Spleen (tissue), 11 donors: ENCODE measurements at regions not wholly inside any gene's neighbourhood (a gene's known extent, or its start where the extent isn't known, plus 50 kb on each side); places are given as distances from the start of the nearest gene placed in this dataset.

Experiments
- DNase-seq: peaks from one replicate; pipeline ENCODE4 v3.0.0-alpha.2; 2020
- H3K27ac ChIP-seq, 8 donors: fragments of 200-600 bp; sonication (generic) in 7 of 8; 1 replicate in 4 of 8; 2 replicates in 4 of 8; pipeline versions ENCODE4 v1.5.0 to v1.8.0; 2016 to 2021; ENCODE audit warnings: inconsistent platforms in 4 of 8, mild to moderate bottlenecking in 4 of 8, moderate library complexity in 1 of 8
- H3K27me3 ChIP-seq, 7 donors: fragments of 200-600 bp; sonication (generic) in 6 of 7; replicated peaks in 1 of 7; 1 replicate in 4 of 7; 2 replicates in 3 of 7; pipeline versions ENCODE4 v1.5.0 to v1.8.0; 2016 to 2021; ENCODE audit warnings: inconsistent platforms in 3 of 7, mild to moderate bottlenecking in 1 of 7
- H3K36me3 ChIP-seq, 6 donors: fragments of 200-600 bp; sonication (generic) in 5 of 6; 1 replicate in 4 of 6; 2 replicates in 2 of 6; pipeline versions ENCODE4 v1.5.0 to v1.8.0; 2016 to 2021; ENCODE audit warnings: inconsistent platforms in 2 of 6
- H3K4me1 ChIP-seq, 6 donors: fragments of 200-600 bp; sonication (generic) in 5 of 6; 1 replicate in 3 of 6; 2 replicates in 3 of 6; pipeline versions ENCODE4 v1.5.0 to v1.8.0; 2016 to 2021; ENCODE audit warnings: inconsistent platforms in 3 of 6
- H3K4me3 ChIP-seq, 8 donors: fragments of 200-600 bp; sonication (generic) in 7 of 8; 1 replicate in 4 of 8; 2 replicates in 4 of 8; pipeline versions ENCODE4 v1.5.0 to v1.8.0; 2016 to 2021; ENCODE audit warnings: inconsistent platforms in 4 of 8, mild to moderate bottlenecking in 4 of 8, moderate library complexity in 2 of 8
- H3K9me3 ChIP-seq, 8 donors: fragments of 200-600 bp; sonication (generic) in 7 of 8; 1 replicate in 4 of 8; 2 replicates in 4 of 8; pipeline versions ENCODE4 v1.5.0 to v1.8.0; 2016 to 2021; ENCODE audit warnings: inconsistent platforms in 4 of 8
- CTCF ChIP-seq, 11 experiments: fragments of 200-600 bp in 7 of 11; fragments of 450-650 bp in 4 of 11; sonication (generic) in 4 of 11; IDR thresholded peaks in 8 of 11; conservative IDR thresholded peaks in 3 of 11; 1 replicate in 7 of 11; 2 replicates in 4 of 11; pipeline versions ENCODE4 v1.4.0 to v1.8.0; 2016 to 2021; ENCODE audit warnings: antibody characterized with exemption in 11 of 11, inconsistent platforms in 4 of 11, mild to moderate bottlenecking in 1 of 11
- POLR2A ChIP-seq, 3 donors: fragments of 450-650 bp; IDR thresholded peaks; one replicate each; pipeline ENCODE4 v1.5.1; 2017; ENCODE audit warnings: antibody characterized with exemption in 3 of 3, mild to moderate bottlenecking in 1 of 3
- POLR2AphosphoS5 ChIP-seq, 3 donors: sonication (generic); formaldehyde crosslinking; IDR thresholded peaks; one replicate each; pipeline ENCODE4 v1.5.1; 2017; ENCODE audit warnings: antibody characterized with exemption in 3 of 3
- WGBS, 5 donors: extraction: QIAGEN DNeasy Blood & Tissue Kit in 3 of 5; methylation state at CpG; one replicate each; pipeline versions ENCODE4 v1.1.5 to v1.1.7; 2013 to 2018; 5-methylcytosine and 5-hydroxymethylcytosine counted together
- intact Hi-C: fragments of 100-400 bp; cut with DNase I; formaldehyde crosslinking; loops from one replicate; pipeline ENCODE4 v1.15.0; 2023; ENCODE audit warnings: low total_unique reads
- donor health status: healthy with polysubstance abuse.
- donor health status: DM: no; HTN: no; CAD: no; lungs with moderate emphysema.
- donor health status: DM: no; HTN: no; CAD: no.
- donor health status: Bipolar disorder and iron deficiency.
- donor health status: healthy.
- donor health status: DM: no; HTN: no; CAD: no.
- donor health status: DM: yes; HTN: yes; CAD: no.

GRCh38 chr17:12415031-12415430, 250.7 kb upstream of the MYOCD start:
- H3K36me3 ChIP-seq, result no peaks in the 10 kb centered on the region
- intact Hi-C loops, result no loop called here
- DNase-seq, result no peak
- no peak overlapping the region for H3K27ac ChIP-seq
- H3K4me3 ChIP-seq, result no peak overlapping the region
- no peaks in the 10 kb centered on the region for H3K4me1 ChIP-seq
- peaks cover 0 to 6% (median 0%) of the 10 kb centered on the region in 8 donors for H3K9me3 ChIP-seq
- WGBS, 5 donors, result 86 to 95% (median 87%) methylated on average over 3 of the region's 3 CpGs
- peaks cover 0 to 4% (median 0%) of the 10 kb centered on the region in 7 donors for H3K27me3 ChIP-seq
- TF ChIP-seq CTCF (IDR thresholded peaks at IDR 0.05 in 8 of 11, conservative IDR thresholded peaks at IDR 0.05 in 3 of 11) (no peak), POLR2A (IDR thresholded peaks at IDR 0.05) (no peak), POLR2AphosphoS5 (IDR thresholded peaks at IDR 0.05) (no peak)

GRCh38 chr17:12421077-12421476, 244.6 kb upstream of the MYOCD start:
- WGBS, 5 donors, result 52 to 59% (median 58%) methylated on average over 5 of the region's 5 CpGs
- no peak for DNase-seq
- Histone ChIP-seq H3K4me1 (peaks cover 0 to 5% (median 0%) of the 10 kb centered on the region in 6 donors), H3K27ac (no peak overlapping the region), H3K27me3 (peaks cover 0 to 3% (median 0%) of the 10 kb centered on the region in 7 donors), H3K4me3 (no peak overlapping the region), H3K9me3 (peaks cover 0 to 19% (median 12%) of the 10 kb centered on the region in 8 donors), H3K36me3 (no peaks in the 10 kb centered on the region)
- TF ChIP-seq POLR2A (IDR thresholded peaks at IDR 0.05), result no peak
- TF ChIP-seq CTCF (IDR thresholded peaks at IDR 0.05 in 8 of 11, conservative IDR thresholded peaks at IDR 0.05 in 3 of 11), result no peak
- no peak for TF ChIP-seq POLR2AphosphoS5 (IDR thresholded peaks at IDR 0.05)
- intact Hi-C loops, result no loop called here

- intact Hi-C loops, result no loop called here
- no peak for TF ChIP-seq POLR2A (IDR thresholded peaks at IDR 0.05)
- no peak for TF ChIP-seq CTCF (IDR thresholded peaks at IDR 0.05 in 8 of 11, conservative IDR thresholded peaks at IDR 0.05 in 3 of 11)
- TF ChIP-seq POLR2AphosphoS5 (IDR thresholded peaks at IDR 0.05), result no peak
These were observed 243.9 kb upstream of the MYOCD start for GRCh38 chr17:12421646-12422306.

GRCh38 chr17:12422651-12423050, 243.0 kb upstream of the MYOCD start:
- intact Hi-C loops, result no loop called here
- Histone ChIP-seq H3K9me3 (peaks cover 0 to 15% (median 11%) of the 10 kb centered on the region in 8 donors), H3K4me3 (no peak overlapping the region), H3K27me3 (no peaks in the 10 kb centered on the region), H3K36me3 (no peaks in the 10 kb centered on the region), H3K27ac (no peak overlapping the region), H3K4me1 (peaks cover 0 to 5% (median 0%) of the 10 kb centered on the region in 6 donors)
- WGBS, 5 donors, result 65 to 87% (median 79%) methylated on average over 13 of the region's 13 CpGs
- no peak for DNase-seq
- TF ChIP-seq POLR2AphosphoS5 (IDR thresholded peaks at IDR 0.05) (no peak), POLR2A (IDR thresholded peaks at IDR 0.05) (no peak), CTCF (IDR thresholded peaks at IDR 0.05 in 8 of 11, conservative IDR thresholded peaks at IDR 0.05 in 3 of 11) (no peak)

More at GRCh38 chr17:12421646-12422306, 243.9 kb upstream of the MYOCD start:
- WGBS, 5 donors, result 43 to 54% (median 50%) methylated on average over 15 of the region's 15 CpGs
- Histone ChIP-seq H3K27ac (no peak overlapping the region), H3K4me1 (peaks cover 0 to 5% (median 0%) of the 10 kb centered on the region in 6 donors), H3K36me3 (no peaks in the 10 kb centered on the region), H3K9me3 (peaks cover 0 to 17% (median 11%) of the 10 kb centered on the region in 8 donors), H3K4me3 (no peak overlapping the region), H3K27me3 (no peaks in the 10 kb centered on the region)
- DNase-seq, result no peak
